Stimulated activated CD8-positive, alpha-beta memory T cell treated with anti-CD3 and anti-CD28 coated beads, Interleukin-7, amount 100 ng/mL, for 4 hours (primary cell): ENCODE measurements at regions not wholly inside any gene's neighbourhood (a gene's known extent, or its start where the extent isn't known, plus 50 kb on each side); places are given as distances from the start of the nearest gene placed in this dataset.

Source experiments
- DNase-seq, 2 donors: peaks; one replicate each; pipeline ENCODE4 v3.0.0-alpha.2; 2020; ENCODE audit warnings: low read depth in 2 of 2

- DNase-seq: no peak
Observed at GRCh38 chr1:198864695-198865094, 225.9 kb downstream of the PTPRC start.

- DNase-seq: no peak
Observed at GRCh38 chr1:198865319-198865718, 226.5 kb downstream of the PTPRC start.

- DNase-seq: no peak
Observed at GRCh38 chr1:198867182-198867581, 228.3 kb downstream of the PTPRC start.

DNA sequence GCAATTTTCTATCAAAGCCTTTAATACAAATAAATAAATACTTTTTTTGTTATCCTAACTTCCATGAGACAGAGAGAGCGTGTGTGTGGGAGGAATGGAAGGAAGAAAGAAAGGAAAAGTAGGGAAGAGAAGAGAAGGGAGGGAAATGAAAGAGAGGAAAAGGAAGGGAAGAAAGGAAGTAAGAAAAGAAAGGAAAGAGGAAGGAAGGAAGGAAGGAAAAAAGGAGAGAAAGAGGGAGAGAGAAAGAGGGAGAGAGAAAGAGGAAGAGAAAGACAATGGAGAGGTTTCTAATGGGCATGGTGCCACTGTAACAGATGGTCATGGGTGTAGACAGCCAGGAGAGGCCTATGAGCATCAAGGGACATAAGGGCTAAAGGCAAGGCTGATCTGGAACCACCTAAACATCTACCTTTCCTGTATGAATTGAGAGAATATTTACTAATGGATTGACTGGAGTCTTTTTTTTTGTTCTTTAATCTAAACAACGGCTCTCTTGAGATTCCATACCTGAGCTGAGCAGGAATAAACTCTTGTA lies 234.9 kb downstream of the PTPRC start:
- DNase-seq: no peak

DNA sequence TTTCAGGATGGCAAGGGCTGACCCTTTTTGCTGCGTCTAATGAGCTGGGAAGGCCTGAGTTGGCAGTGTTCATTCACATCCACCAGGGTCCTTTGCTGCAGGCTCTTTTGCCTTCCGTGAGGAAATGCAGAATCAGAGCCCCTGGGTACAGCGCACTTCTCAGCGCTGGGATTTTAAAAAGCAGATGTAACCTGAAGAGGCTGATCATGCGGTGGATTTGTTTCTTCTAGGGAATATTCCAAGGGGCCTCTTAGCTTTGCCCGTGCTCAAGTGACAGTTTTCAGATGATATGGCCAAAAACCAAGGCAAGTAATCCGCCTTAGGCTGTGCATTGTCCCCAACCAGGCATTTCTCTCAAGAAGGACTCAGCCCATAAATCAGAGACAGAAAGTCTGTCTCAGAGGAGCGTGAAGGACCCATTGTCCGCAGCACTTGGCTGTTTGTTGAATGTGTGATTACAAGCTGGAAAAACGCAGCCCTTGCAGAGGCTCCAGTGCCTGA lies 237.6 kb downstream of the PTPRC start:
- no peak for DNase-seq

- DNase-seq: no peak
Observed at GRCh38 chr1:198878566-198878965, 239.7 kb downstream of the PTPRC start.

- no peak for DNase-seq
Observed at GRCh38 chr1:198879711-198880306, 241.0 kb downstream of the PTPRC start.

DNA sequence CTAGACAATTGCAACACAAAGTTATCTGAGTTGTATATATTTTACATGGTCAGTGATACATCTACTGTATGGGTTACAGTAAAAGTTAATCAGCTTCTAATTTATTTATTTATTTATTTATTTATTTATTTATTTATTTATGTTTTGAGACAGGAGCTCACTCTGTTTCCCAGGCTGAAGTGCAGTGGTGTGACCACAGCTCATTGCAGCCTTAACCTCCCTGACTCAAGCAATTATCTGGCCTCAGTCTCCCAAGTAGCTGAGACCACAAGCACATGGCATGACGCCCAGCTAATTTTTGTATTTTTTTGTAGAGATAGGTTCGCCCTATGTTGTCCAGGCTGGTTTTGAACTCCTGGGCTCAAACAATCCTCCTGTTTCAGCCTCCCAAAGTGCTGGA lies 241.6 kb downstream of the PTPRC start:
- no peak for DNase-seq

GRCh38 chr1:198880818-198881597 lies 242.2 kb downstream of the PTPRC start:
- no peak for DNase-seq

GRCh38 chr1:198883184-198883583 lies 244.3 kb downstream of the PTPRC start:
- no peak for DNase-seq

- DNase-seq: no peak
Observed at GRCh38 chr1:198887866-198888265, 249.0 kb downstream of the PTPRC start.

DNA sequence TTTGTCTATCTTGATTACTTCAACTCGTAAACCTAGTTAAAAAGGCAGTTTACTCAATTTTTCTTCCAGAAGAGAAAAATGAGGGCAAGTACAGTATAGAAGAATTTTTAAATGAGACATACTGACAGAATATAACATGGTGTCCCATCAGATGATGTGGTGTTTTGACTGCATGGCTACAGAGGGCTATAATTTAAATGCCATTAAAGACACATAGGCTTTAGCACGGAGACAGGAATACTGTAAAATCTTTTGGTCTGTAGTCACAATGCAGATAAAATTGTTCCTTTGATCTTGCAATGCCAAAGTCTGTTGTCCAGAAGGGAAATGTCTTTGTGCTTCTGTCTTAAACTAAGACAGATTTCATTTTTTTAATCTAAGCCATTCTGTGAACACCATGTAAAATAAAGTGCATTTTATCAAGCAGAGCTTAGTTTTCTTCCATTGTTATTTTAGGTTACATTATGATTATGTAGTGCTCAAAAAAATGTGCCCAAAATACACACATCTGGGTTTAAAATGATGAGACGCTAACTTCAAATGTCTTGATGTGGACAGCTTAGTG lies 249.6 kb downstream of the PTPRC start:
- DNase-seq: no peak

DNA sequence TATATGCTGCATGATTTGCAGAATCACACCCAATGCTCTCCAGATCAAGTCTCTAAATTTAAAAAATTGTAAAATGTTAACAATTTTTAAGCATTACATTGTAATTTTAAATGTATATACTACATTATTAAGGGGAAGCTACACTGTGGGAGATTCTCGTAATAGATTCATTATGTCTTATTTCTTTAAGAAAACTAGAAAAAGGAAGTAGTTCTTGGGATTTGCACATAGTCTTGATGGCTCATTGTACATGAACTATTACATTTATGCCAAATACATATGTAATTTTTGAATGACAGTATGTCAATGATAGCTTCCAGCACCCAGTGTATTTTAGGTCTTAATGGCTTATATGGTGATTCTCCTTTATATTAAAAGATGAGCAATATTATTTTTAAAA lies 250.3 kb downstream of the PTPRC start:
- no peak for DNase-seq

GRCh38 chr1:198889749-198890148 lies 250.9 kb downstream of the PTPRC start:
- DNase-seq: no peak

- no peak for DNase-seq
Observed at GRCh38 chr1:198890214-198890930, 251.5 kb downstream of the PTPRC start.

GRCh38 chr1:198892065-198892464 lies 253.2 kb downstream of the PTPRC start:
- no peak for DNase-seq

GRCh38 chr1:198893141-198893540 lies 254.3 kb downstream of the PTPRC start:
- DNase-seq: no peak

- DNase-seq: no peak
Observed at GRCh38 chr1:198893763-198894444, 255.1 kb downstream of the PTPRC start.

- DNase-seq: no peak
Observed at GRCh38 chr1:198901266-198901665, 262.4 kb downstream of the PTPRC start.

GRCh38 chr1:198902655-198903054 lies 263.8 kb downstream of the PTPRC start:
- DNase-seq: no peak

- no peak for DNase-seq
Observed at GRCh38 chr1:198903203-198903602, 264.4 kb downstream of the PTPRC start.

GRCh38 chr1:198903621-198904020 lies 264.8 kb downstream of the PTPRC start:
- DNase-seq: no peak
